Ishikawa (cell line): ENCODE measurements at regions not wholly inside any gene's neighbourhood (a gene's known extent, or its start where the extent isn't known, plus 50 kb on each side); places are given as distances from the start of the nearest gene placed in this dataset.

ENCODE experiments used
- CEBPB ChIP-seq: IDR thresholded peaks from 2 replicates; pipeline ENCODE4 v1.6.1; 2012
- CREB1 ChIP-seq: IDR thresholded peaks from 2 replicates; pipeline ENCODE4 v1.6.1; 2012; ENCODE audit warnings: low read depth
- EGR1 ChIP-seq: IDR thresholded peaks from 2 replicates; pipeline ENCODE4 v1.6.1; 2012
- EP300 ChIP-seq: IDR thresholded peaks from 2 replicates; pipeline ENCODE4 v1.6.1; 2012; ENCODE audit warnings: borderline replicate concordance
- FOXM1 ChIP-seq: IDR thresholded peaks from 2 replicates; pipeline ENCODE4 v1.6.1; 2012; ENCODE audit warnings: low read depth, borderline replicate concordance
- MAX ChIP-seq: IDR thresholded peaks from 2 replicates; pipeline ENCODE4 v1.6.1; 2012
- NFIC ChIP-seq: IDR thresholded peaks from 2 replicates; pipeline ENCODE4 v1.6.1; 2012
- RAD21 ChIP-seq: IDR thresholded peaks from 2 replicates; pipeline ENCODE4 v1.6.1; 2012; ENCODE audit warnings: low read depth
- TAF1 ChIP-seq: IDR thresholded peaks from 2 replicates; pipeline ENCODE4 v1.6.1; 2012; ENCODE audit warnings: low read depth, mild to moderate bottlenecking
- TCF12 ChIP-seq: IDR thresholded peaks from 2 replicates; pipeline ENCODE4 v1.6.1; 2012; ENCODE audit warnings: low read depth
- TEAD4 ChIP-seq: IDR thresholded peaks from 2 replicates; pipeline ENCODE4 v1.6.1; 2012
- USF1 ChIP-seq: IDR thresholded peaks from 2 replicates; pipeline ENCODE4 v1.6.1; 2012
- YY1 ChIP-seq: IDR thresholded peaks from 2 replicates; pipeline ENCODE4 v1.6.1; 2012; ENCODE audit warnings: low read depth
- ZBTB7A ChIP-seq: IDR thresholded peaks from 2 replicates; pipeline ENCODE4 v1.6.1; 2012; ENCODE audit warnings: low read depth
- TF ChIP-seq, protein P1 (sequence below): IDR thresholded peaks from 2 replicates; pipeline ENCODE4 v1.6.1; 2012; ENCODE audit warnings: low read depth, mild to moderate bottlenecking

GRCh38 chr12:31872831-31873604, 86.2 kb upstream of the RESF1 start:
- TF ChIP-seq FOXM1 = no peak
- no peak for TF ChIP-seq ZBTB7A
- TF ChIP-seq CREB1 = no peak
- no peak for TF ChIP-seq USF1
- no peak for TF ChIP-seq EGR1
- TF ChIP-seq NFIC = no peak
- no peak for TF ChIP-seq MAX
- TF ChIP-seq TCF12 = no peak

- TF ChIP-seq TAF1 = no peak
- TF ChIP-seq YY1 = no peak
- no peak for TF ChIP-seq EP300
- no peak for TF ChIP-seq RAD21
- no peak for TF ChIP-seq USF1
- no peak for TF ChIP-seq ZBTB7A
- no peak for TF ChIP-seq CREB1
- no peak for TF ChIP-seq MAX
- TF ChIP-seq TEAD4 = no peak
- TF ChIP-seq CEBPB = no peak
- no peak for TF ChIP-seq NFIC
- TF ChIP-seq EGR1 = no peak
- TF ChIP-seq, protein P1, sequence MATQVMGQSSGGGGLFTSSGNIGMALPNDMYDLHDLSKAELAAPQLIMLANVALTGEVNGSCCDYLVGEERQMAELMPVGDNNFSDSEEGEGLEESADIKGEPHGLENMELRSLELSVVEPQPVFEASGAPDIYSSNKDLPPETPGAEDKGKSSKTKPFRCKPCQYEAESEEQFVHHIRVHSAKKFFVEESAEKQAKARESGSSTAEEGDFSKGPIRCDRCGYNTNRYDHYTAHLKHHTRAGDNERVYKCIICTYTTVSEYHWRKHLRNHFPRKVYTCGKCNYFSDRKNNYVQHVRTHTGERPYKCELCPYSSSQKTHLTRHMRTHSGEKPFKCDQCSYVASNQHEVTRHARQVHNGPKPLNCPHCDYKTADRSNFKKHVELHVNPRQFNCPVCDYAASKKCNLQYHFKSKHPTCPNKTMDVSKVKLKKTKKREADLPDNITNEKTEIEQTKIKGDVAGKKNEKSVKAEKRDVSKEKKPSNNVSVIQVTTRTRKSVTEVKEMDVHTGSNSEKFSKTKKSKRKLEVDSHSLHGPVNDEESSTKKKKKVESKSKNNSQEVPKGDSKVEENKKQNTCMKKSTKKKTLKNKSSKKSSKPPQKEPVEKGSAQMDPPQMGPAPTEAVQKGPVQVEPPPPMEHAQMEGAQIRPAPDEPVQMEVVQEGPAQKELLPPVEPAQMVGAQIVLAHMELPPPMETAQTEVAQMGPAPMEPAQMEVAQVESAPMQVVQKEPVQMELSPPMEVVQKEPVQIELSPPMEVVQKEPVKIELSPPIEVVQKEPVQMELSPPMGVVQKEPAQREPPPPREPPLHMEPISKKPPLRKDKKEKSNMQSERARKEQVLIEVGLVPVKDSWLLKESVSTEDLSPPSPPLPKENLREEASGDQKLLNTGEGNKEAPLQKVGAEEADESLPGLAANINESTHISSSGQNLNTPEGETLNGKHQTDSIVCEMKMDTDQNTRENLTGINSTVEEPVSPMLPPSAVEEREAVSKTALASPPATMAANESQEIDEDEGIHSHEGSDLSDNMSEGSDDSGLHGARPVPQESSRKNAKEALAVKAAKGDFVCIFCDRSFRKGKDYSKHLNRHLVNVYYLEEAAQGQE = no peak
- no peak for TF ChIP-seq FOXM1
Measured at GRCh38 chr12:31869972-31870371, 89.2 kb upstream of the RESF1 start.

- TF ChIP-seq RAD21 = no peak; the same call in 1 of the 2 replicates
- no peak for TF ChIP-seq CEBPB
- TF ChIP-seq TEAD4 = peak; percentile 54
- TF ChIP-seq, protein P1 = no peak
- peak; percentile 95 for TF ChIP-seq NFIC
- TF ChIP-seq USF1 = no peak
- TF ChIP-seq EGR1 = no peak
- no peak for TF ChIP-seq ZBTB7A
- TF ChIP-seq TAF1 = no peak
- 0 out of 2 replicates have a peak, but pooled peaks have one; percentile 47 for TF ChIP-seq TCF12
Measured at GRCh38 chr12:31868965-31869364, 90.2 kb upstream of the RESF1 start.

GRCh38 chr12:31867292-31867691, 91.9 kb upstream of the RESF1 start:
- TF ChIP-seq CREB1 (no peak), TEAD4 (no peak), CEBPB (no peak), YY1 (no peak), TCF12 (no peak), NFIC (no peak), TAF1 (no peak), FOXM1 (no peak), EP300 (no peak), EGR1 (no peak), USF1 (no peak), MAX (no peak), ZBTB7A (no peak)
- TF ChIP-seq, protein P1 = no peak
